Suppressor macrophage treated with lipopolysaccharide for 4 hours (primary cell): ENCODE measurements at regions not wholly inside any gene's neighbourhood (a gene's known extent, or its start where the extent isn't known, plus 50 kb on each side); places are given as distances from the start of the nearest gene placed in this dataset.

ENCODE experiments used
- DNase-seq: peaks from one replicate; pipeline ENCODE4 v3.0.0-alpha.2; 2020

GRCh38 chr13:80599765-80600164, 258.8 kb upstream of the SPRY2 start:
- DNase-seq: no peak

GRCh38 chr13:80598189-80598588, 257.3 kb upstream of the SPRY2 start:
- DNase-seq: no peak

- no peak for DNase-seq
Measured at GRCh38 chr13:80591976-80592740, 251.2 kb upstream of the SPRY2 start.

GRCh38 chr13:80590551-80590950, 249.6 kb upstream of the SPRY2 start:
- DNase-seq: no peak

- peak; percentile 26 for DNase-seq
Measured at GRCh38 chr13:80586356-80586755, 245.4 kb upstream of the SPRY2 start.

- no peak for DNase-seq
Measured at GRCh38 chr13:80585531-80585930, 244.6 kb upstream of the SPRY2 start.

- DNase-seq: no peak
Measured at GRCh38 chr13:80584785-80585184, 243.9 kb upstream of the SPRY2 start.

- no peak for DNase-seq
Measured at GRCh38 chr13:80584306-80584705, 243.4 kb upstream of the SPRY2 start.

GRCh38 chr13:80577926-80578670, 237.2 kb upstream of the SPRY2 start:
- DNase-seq: no peak

- no peak for DNase-seq
Measured at GRCh38 chr13:80577285-80577684, 236.4 kb upstream of the SPRY2 start.

GRCh38 chr13:80574113-80574850, 233.4 kb upstream of the SPRY2 start:
- no peak for DNase-seq

GRCh38 chr13:80572923-80573316, 232.0 kb upstream of the SPRY2 start:
- no peak for DNase-seq

GRCh38 chr13:80572308-80572922, 231.5 kb upstream of the SPRY2 start:
- DNase-seq: no peak

GRCh38 chr13:80571346-80572307, 230.7 kb upstream of the SPRY2 start:
- no peak for DNase-seq

- DNase-seq: no peak
Measured at GRCh38 chr13:80563439-80563838, 222.5 kb upstream of the SPRY2 start.

- DNase-seq: no peak
Measured at GRCh38 chr13:80562433-80563156, 221.7 kb upstream of the SPRY2 start.

- no peak for DNase-seq
Measured at GRCh38 chr13:80560609-80561008, 219.7 kb upstream of the SPRY2 start.

GRCh38 chr13:80559944-80560343, 219.0 kb upstream of the SPRY2 start:
- DNase-seq: no peak

GRCh38 chr13:80558074-80558473, 217.1 kb upstream of the SPRY2 start:
- DNase-seq: no peak

GRCh38 chr13:80555796-80556678, 215.1 kb upstream of the SPRY2 start:
- DNase-seq: no peak
